IMR-90 (cell line): ENCODE measurements at regions not wholly inside any gene's neighbourhood (a gene's known extent, or its start where the extent isn't known, plus 50 kb on each side); places are given as distances from the start of the nearest gene placed in this dataset.

Experiments
- ATAC-seq: fragments of 200-7000 bp; cut with Tn5 transposase; 2 replicates; pipeline ENCODE4 v1.9.1; 2020; ENCODE audit warnings: low read depth, mild to moderate bottlenecking, moderate library complexity
- BruUV-seq: library from RNA; stranded (reverse); fragments of 400-500 nt; replicated peaks from 2 replicates; lab custom pipeline; 2021; lab: Mats Ljungman, UMichigan
- CTCF ChIA-PET: fragments of 300-600 bp; formaldehyde crosslinking; extraction: SDS; loops from one replicate; lab custom pipeline; 2021; ENCODE audit warnings: antibody characterized with exemption; lab: Yijun Ruan, JAX
- POLR2A ChIA-PET: fragments of 300-600 bp; sonication (Branson Sonifier 250); formaldehyde crosslinking; loops from one replicate; lab custom pipeline; 2022; ENCODE audit warnings: antibody characterized with exemption; ENCODE audit not compliant: unreplicated experiment; lab: Charles Lee
- DNase-seq: peaks from one replicate; pipeline ENCODE4 v3.0.0; 2013
- H2AFZ ChIP-seq: replicated peaks from 2 replicates; pipeline ENCODE3; 2013; ENCODE audit warnings: low read length, mild to moderate bottlenecking; ENCODE audit not compliant: poor library complexity
- H2AK5ac ChIP-seq: 2 replicates; pipeline ENCODE4 v1.6.1; 2013; ENCODE audit warnings: low read depth, low read length, inconsistent platforms
- H2AK9ac ChIP-seq: replicated peaks from 2 replicates; pipeline ENCODE3; 2013; ENCODE audit warnings: mild to moderate bottlenecking, low read depth, low read length, moderate library complexity; ENCODE audit not compliant: poor library complexity
- H2BK120ac ChIP-seq: 2 replicates; pipeline ENCODE4 v1.6.1; 2013; ENCODE audit warnings: low read depth, low read length, inconsistent platforms
- H2BK15ac ChIP-seq: 3 replicates; pipeline ENCODE4 v1.6.1; 2013; ENCODE audit warnings: low read depth, low read length, inconsistent platforms
- H2BK20ac ChIP-seq: 2 replicates; pipeline ENCODE4 v1.6.1; 2013; ENCODE audit warnings: low read depth, mild to moderate bottlenecking, inconsistent platforms, low read length, moderate library complexity
- H2BK5ac ChIP-seq: 2 replicates; pipeline ENCODE4 v1.6.1; 2013; ENCODE audit warnings: mild to moderate bottlenecking, low read depth, low read length, inconsistent platforms; ENCODE audit not compliant: poor library complexity, severe bottlenecking
- H3K14ac ChIP-seq: replicated peaks from 2 replicates; pipeline ENCODE4 v1.6.1; 2013; ENCODE audit warnings: low read depth, low read length, inconsistent platforms
- H3K18ac ChIP-seq: 2 replicates; pipeline ENCODE4 v1.6.1; 2013; ENCODE audit warnings: low read depth, low read length, control low read depth
- H3K23ac ChIP-seq: 2 replicates; pipeline ENCODE4 v1.6.1; 2013; ENCODE audit warnings: low read depth, low read length, inconsistent platforms
- H3K27ac ChIP-seq: 2 replicates; pipeline ENCODE4 v1.5.1; 2013; ENCODE audit warnings: mild to moderate bottlenecking, control low read depth, low read length; ENCODE audit not compliant: insufficient read depth
- H3K27me3 ChIP-seq: 2 replicates; pipeline ENCODE4 v1.6.1; 2013; ENCODE audit warnings: low read length; ENCODE audit not compliant: control insufficient read depth, insufficient read depth
- H3K36me3 ChIP-seq: 2 replicates; pipeline ENCODE4 v1.6.1; 2013; ENCODE audit warnings: low read length, mixed read lengths; ENCODE audit not compliant: control insufficient read depth, insufficient read depth
- H3K4ac ChIP-seq: 2 replicates; pipeline ENCODE4 v1.6.1; 2013; ENCODE audit warnings: low read depth, low read length, inconsistent platforms
- H3K4me1 ChIP-seq: 2 replicates; pipeline ENCODE4 v1.6.1; 2013; ENCODE audit warnings: low read length, mixed read lengths; ENCODE audit not compliant: control insufficient read depth, insufficient read depth
- H3K4me2 ChIP-seq: 2 replicates; pipeline ENCODE4 v1.6.1; 2013; ENCODE audit warnings: low read depth, mild to moderate bottlenecking, control low read depth, low read length, moderate library complexity
- H3K4me3 ChIP-seq: 2 replicates; pipeline ENCODE4 v1.5.1; 2013; ENCODE audit warnings: low read depth, mild to moderate bottlenecking, control low read depth, low read length, moderate library complexity; ENCODE audit not compliant: insufficient read depth
- H3K56ac ChIP-seq: 2 replicates; pipeline ENCODE4 v1.6.1; 2013; ENCODE audit warnings: low read length, inconsistent platforms; ENCODE audit not compliant: insufficient read depth; ENCODE audit errors: extremely low read depth
- H3K79me1 ChIP-seq, 2 experiments: 2 replicates each; pipeline ENCODE4 v1.6.1; 2013; ENCODE audit warnings: low read length in 2 of 2, inconsistent platforms in 1 of 2, low read depth in 1 of 2
- H3K9ac ChIP-seq: 2 replicates; pipeline ENCODE4 v1.6.1; 2013; ENCODE audit warnings: low read depth, low read length, control low read depth
- H3K9me1 ChIP-seq: 2 replicates; pipeline ENCODE4 v1.6.1; 2013; ENCODE audit warnings: low read length, inconsistent platforms; ENCODE audit not compliant: insufficient read depth
- H3K9me3 ChIP-seq: 2 replicates; pipeline ENCODE4 v1.6.1; 2013; ENCODE audit warnings: low read length; ENCODE audit not compliant: control insufficient read depth, insufficient read depth
- H4K20me1 ChIP-seq: 2 replicates; pipeline ENCODE4 v1.6.1; 2013; ENCODE audit warnings: low read length, inconsistent platforms; ENCODE audit not compliant: insufficient read depth
- H4K5ac ChIP-seq: 2 replicates; pipeline ENCODE4 v1.6.1; 2013; ENCODE audit warnings: mild to moderate bottlenecking, low read depth, low read length, control low read depth
- H4K8ac ChIP-seq, 2 experiments: 2 replicates each; pipeline ENCODE4 v1.6.1; 2013; ENCODE audit warnings: low read depth in 2 of 2, low read length in 2 of 2, control low read depth in 1 of 2, inconsistent platforms in 1 of 2
- H4K91ac ChIP-seq: 2 replicates; pipeline ENCODE4 v1.6.1; 2013; ENCODE audit warnings: low read depth, low read length, inconsistent platforms; ENCODE audit not compliant: insufficient read depth
- BHLHE40 ChIP-seq: fragments of 150-350 bp; IDR thresholded peaks from 2 replicates; pipeline ENCODE4 v1.6.1; 2016; ENCODE audit warnings: mild to moderate bottlenecking, low read depth, low read length
- FOS ChIP-seq: fragments of 150-350 bp; IDR thresholded peaks from 2 replicates; pipeline ENCODE4 v1.6.1; 2016; ENCODE audit warnings: low read depth, low read length
- MAFK ChIP-seq: IDR thresholded peaks from 2 replicates; pipeline ENCODE4 v1.6.1; 2012; ENCODE audit warnings: low read depth, low read length, improper control_type of control experiment
- RFX5 ChIP-seq: IDR thresholded peaks from 2 replicates; pipeline ENCODE4 v1.8.0; 2012; ENCODE audit warnings: low read depth, mild to moderate bottlenecking, low read length, moderate library complexity
- dilution Hi-C: fragments of 300-500 bp; cut with HindIII; formaldehyde crosslinking; loops from one replicate; pipeline ENCODE4 v1.14.3; 2018; ENCODE audit warnings: low sequenced_read_pairs; ENCODE audit not compliant: unreplicated experiment
- in situ Hi-C: fragments of 300-500 bp; cut with MboI; formaldehyde crosslinking; loops from 3 replicates; pipeline ENCODE4 v1.14.3; 2019; ENCODE audit warnings: low sequenced_read_pairs, inconsistent platforms, mixed read lengths
- intact Hi-C: fragments of 100-400 bp; cut with micrococcal nuclease; formaldehyde crosslinking; loops from 2 replicates; pipeline ENCODE4 v1.10.0; 2022

- Histone ChIP-seq H3K23ac (no peak overlapping the region), H3K79me1 (no peaks in the 10 kb centered on the region), H3K9me3 (peaks cover 20% of the 10 kb centered on the region), H4K20me1 (no peaks in the 10 kb centered on the region), H2AK9ac (no peak overlapping the region), H3K9ac (no peak overlapping the region), H2BK20ac (no peak overlapping the region), H4K8ac (no peak overlapping the region), H3K18ac (no peak overlapping the region), H2BK15ac (no peak overlapping the region), H2BK120ac (no peak overlapping the region), H2AFZ (no peak overlapping the region), H3K4me2 (no peak overlapping the region), H3K4me3 (no peak overlapping the region), H3K56ac (no peak overlapping the region), H3K4me1 (no peaks in the 10 kb centered on the region), H2AK5ac (no peak overlapping the region), H3K4ac (no peak overlapping the region), H4K91ac (no peak overlapping the region), H3K27ac (no peak overlapping the region), H4K5ac (no peak overlapping the region), H3K9me1 (no peaks in the 10 kb centered on the region), H3K27me3 (no peaks in the 10 kb centered on the region), H3K14ac (no peak overlapping the region), H3K36me3 (no peaks in the 10 kb centered on the region), H2BK5ac (no peak overlapping the region)
- intact Hi-C loops = no loop called here
- DNase-seq (no peak), ATAC-seq (no peak)
- POLR2A ChIA-PET = no interaction called here
- in situ Hi-C loops = no loop called here
- BruUV-seq = no TSS peak
- CTCF ChIA-PET = interaction anchor here (0.6 kb wide), 1 partner anchor 1427 kb away, joined by 3 read pairs; no protein-coding TSS in a partner anchor
- dilution Hi-C loops = no loop called here
- TF ChIP-seq RFX5 (no peak), BHLHE40 (no peak), MAFK (no peak), FOS (no peak)
Observed at GRCh38 chr4:159719531-159719930, 616.7 kb downstream of the RAPGEF2 start.
